Spleen (tissue), 11 donors: ENCODE measurements at regions not wholly inside any gene's neighbourhood (a gene's known extent, or its start where the extent isn't known, plus 50 kb on each side); places are given as distances from the start of the nearest gene placed in this dataset.

ENCODE experiments used
- DNase-seq: peaks from one replicate; pipeline ENCODE4 v3.0.0-alpha.2; 2020
- H3K27ac ChIP-seq, 8 donors: fragments of 200-600 bp; sonication (generic) in 7 of 8; 1 replicate in 4 of 8; 2 replicates in 4 of 8; pipeline versions ENCODE4 v1.5.0 to v1.8.0; 2016 to 2021; ENCODE audit warnings: inconsistent platforms in 4 of 8, mild to moderate bottlenecking in 4 of 8, moderate library complexity in 1 of 8
- H3K27me3 ChIP-seq, 7 donors: fragments of 200-600 bp; sonication (generic) in 6 of 7; replicated peaks in 1 of 7; 1 replicate in 4 of 7; 2 replicates in 3 of 7; pipeline versions ENCODE4 v1.5.0 to v1.8.0; 2016 to 2021; ENCODE audit warnings: inconsistent platforms in 3 of 7, mild to moderate bottlenecking in 1 of 7
- H3K36me3 ChIP-seq, 6 donors: fragments of 200-600 bp; sonication (generic) in 5 of 6; 1 replicate in 4 of 6; 2 replicates in 2 of 6; pipeline versions ENCODE4 v1.5.0 to v1.8.0; 2016 to 2021; ENCODE audit warnings: inconsistent platforms in 2 of 6
- H3K4me1 ChIP-seq, 6 donors: fragments of 200-600 bp; sonication (generic) in 5 of 6; 1 replicate in 3 of 6; 2 replicates in 3 of 6; pipeline versions ENCODE4 v1.5.0 to v1.8.0; 2016 to 2021; ENCODE audit warnings: inconsistent platforms in 3 of 6
- H3K4me3 ChIP-seq, 8 donors: fragments of 200-600 bp; sonication (generic) in 7 of 8; 1 replicate in 4 of 8; 2 replicates in 4 of 8; pipeline versions ENCODE4 v1.5.0 to v1.8.0; 2016 to 2021; ENCODE audit warnings: inconsistent platforms in 4 of 8, mild to moderate bottlenecking in 4 of 8, moderate library complexity in 2 of 8
- H3K9me3 ChIP-seq, 8 donors: fragments of 200-600 bp; sonication (generic) in 7 of 8; 1 replicate in 4 of 8; 2 replicates in 4 of 8; pipeline versions ENCODE4 v1.5.0 to v1.8.0; 2016 to 2021; ENCODE audit warnings: inconsistent platforms in 4 of 8
- CTCF ChIP-seq, 11 experiments: fragments of 200-600 bp in 7 of 11; fragments of 450-650 bp in 4 of 11; sonication (generic) in 4 of 11; IDR thresholded peaks in 8 of 11; conservative IDR thresholded peaks in 3 of 11; 1 replicate in 7 of 11; 2 replicates in 4 of 11; pipeline versions ENCODE4 v1.4.0 to v1.8.0; 2016 to 2021; ENCODE audit warnings: antibody characterized with exemption in 11 of 11, inconsistent platforms in 4 of 11, mild to moderate bottlenecking in 1 of 11
- POLR2A ChIP-seq, 3 donors: fragments of 450-650 bp; IDR thresholded peaks; one replicate each; pipeline ENCODE4 v1.5.1; 2017; ENCODE audit warnings: antibody characterized with exemption in 3 of 3, mild to moderate bottlenecking in 1 of 3
- POLR2AphosphoS5 ChIP-seq, 3 donors: sonication (generic); formaldehyde crosslinking; IDR thresholded peaks; one replicate each; pipeline ENCODE4 v1.5.1; 2017; ENCODE audit warnings: antibody characterized with exemption in 3 of 3
- WGBS, 5 donors: extraction: QIAGEN DNeasy Blood & Tissue Kit in 3 of 5; methylation state at CpG; one replicate each; pipeline versions ENCODE4 v1.1.5 to v1.1.7; 2013 to 2018; 5-methylcytosine and 5-hydroxymethylcytosine counted together
- intact Hi-C: fragments of 100-400 bp; cut with DNase I; formaldehyde crosslinking; loops from one replicate; pipeline ENCODE4 v1.15.0; 2023; ENCODE audit warnings: low total_unique reads
- donor health status: healthy with polysubstance abuse.
- donor health status: DM: no; HTN: no; CAD: no; lungs with moderate emphysema.
- donor health status: DM: no; HTN: no; CAD: no.
- donor health status: Bipolar disorder and iron deficiency.
- donor health status: healthy.
- donor health status: DM: no; HTN: no; CAD: no.
- donor health status: DM: yes; HTN: yes; CAD: no.

- no peaks in the 10 kb centered on the region for H3K36me3 ChIP-seq
- H3K27me3 ChIP-seq: peaks cover 0 to 12% (median 0%) of the 10 kb centered on the region in 7 donors
- H3K9me3 ChIP-seq: peaks cover 0 to 27% (median 12%) of the 10 kb centered on the region in 8 donors
- no peaks in the 10 kb centered on the region for H3K4me1 ChIP-seq
- intact Hi-C loops: no loop called here
- no peak overlapping the region for H3K27ac ChIP-seq
- TF ChIP-seq POLR2AphosphoS5 (IDR thresholded peaks at IDR 0.05): no peak
- no peak for TF ChIP-seq CTCF (IDR thresholded peaks at IDR 0.05 in 8 of 11, conservative IDR thresholded peaks at IDR 0.05 in 3 of 11)
- TF ChIP-seq POLR2A (IDR thresholded peaks at IDR 0.05): no peak
- DNase-seq: no peak
- WGBS, 5 donors: 41 to 58% (median 47%) methylated on average over 5 of the region's 5 CpGs
- H3K4me3 ChIP-seq: no peak overlapping the region
Measured at GRCh38 chr12:114194066-114194465, 211.9 kb downstream of the TBX5 start.

GRCh38 chr12:114193474-114193873, 212.5 kb downstream of the TBX5 start:
- H3K27me3 ChIP-seq: peaks cover 0 to 12% (median 0%) of the 10 kb centered on the region in 7 donors
- no peaks in the 10 kb centered on the region for H3K36me3 ChIP-seq
- H3K4me1 ChIP-seq: no peaks in the 10 kb centered on the region
- no peak for TF ChIP-seq POLR2A (IDR thresholded peaks at IDR 0.05)
- no peak for TF ChIP-seq CTCF (IDR thresholded peaks at IDR 0.05 in 8 of 11, conservative IDR thresholded peaks at IDR 0.05 in 3 of 11)
- TF ChIP-seq POLR2AphosphoS5 (IDR thresholded peaks at IDR 0.05): no peak
- peaks cover 0 to 21% (median 6%) of the 10 kb centered on the region in 8 donors for H3K9me3 ChIP-seq
- H3K27ac ChIP-seq: no peak overlapping the region
- WGBS, 5 donors: 63 to 84% (median 80%) methylated on average over 3 of the region's 3 CpGs
- no peak overlapping the region for H3K4me3 ChIP-seq
- no peak for DNase-seq
- intact Hi-C loops: no loop called here

GRCh38 chr12:114192549-114192948, 213.4 kb downstream of the TBX5 start:
- TF ChIP-seq POLR2A (IDR thresholded peaks at IDR 0.05) (no peak), POLR2AphosphoS5 (IDR thresholded peaks at IDR 0.05) (no peak), CTCF (IDR thresholded peaks at IDR 0.05 in 8 of 11, conservative IDR thresholded peaks at IDR 0.05 in 3 of 11) (no peak)
- WGBS, 5 donors: 77 to 83% (median 79%) methylated on average over 5 of the region's 5 CpGs
- Histone ChIP-seq H3K27me3 (peaks cover 0 to 12% (median 0%) of the 10 kb centered on the region in 7 donors), H3K4me3 (no peak overlapping the region), H3K36me3 (no peaks in the 10 kb centered on the region), H3K9me3 (peaks cover 0 to 18% (median 3%) of the 10 kb centered on the region in 8 donors), H3K27ac (no peak overlapping the region), H3K4me1 (no peaks in the 10 kb centered on the region)
- intact Hi-C loops: no loop called here
- DNase-seq: no peak

- DNase-seq: no peak
- H3K4me1 ChIP-seq: no peaks in the 10 kb centered on the region
- no peak overlapping the region for H3K4me3 ChIP-seq
- H3K36me3 ChIP-seq: no peaks in the 10 kb centered on the region
- WGBS, 5 donors: 72 to 86% (median 75%) methylated on average over 4 of the region's 4 CpGs
- H3K27ac ChIP-seq: no peak overlapping the region
- peaks cover 0 to 13% (median 3%) of the 10 kb centered on the region in 8 donors for H3K9me3 ChIP-seq
- H3K27me3 ChIP-seq: peaks cover 0 to 12% (median 0%) of the 10 kb centered on the region in 7 donors
- no peak for TF ChIP-seq POLR2AphosphoS5 (IDR thresholded peaks at IDR 0.05)
- no peak for TF ChIP-seq CTCF (IDR thresholded peaks at IDR 0.05 in 8 of 11, conservative IDR thresholded peaks at IDR 0.05 in 3 of 11)
- TF ChIP-seq POLR2A (IDR thresholded peaks at IDR 0.05): no peak
- intact Hi-C loops: no loop called here
Measured at GRCh38 chr12:114192013-114192412, 213.9 kb downstream of the TBX5 start.
